22Rv1 (cell line): ENCODE measurements at regions not wholly inside any gene's neighbourhood (a gene's known extent, or its start where the extent isn't known, plus 50 kb on each side); places are given as distances from the start of the nearest gene placed in this dataset.

Experiments used
- ZFX ChIP-seq: fragments of 450-650 bp; IDR thresholded peaks from 2 replicates; pipeline ENCODE4 v1.6.1; 2017; ENCODE audit warnings: antibody characterized with exemption, borderline replicate concordance
- TF ChIP-seq, protein P1 (sequence below): fragments of 450-650 bp; IDR thresholded peaks from 2 replicates; pipeline ENCODE4 v1.5.1; 2017; ENCODE audit warnings: mild to moderate bottlenecking

DNA sequence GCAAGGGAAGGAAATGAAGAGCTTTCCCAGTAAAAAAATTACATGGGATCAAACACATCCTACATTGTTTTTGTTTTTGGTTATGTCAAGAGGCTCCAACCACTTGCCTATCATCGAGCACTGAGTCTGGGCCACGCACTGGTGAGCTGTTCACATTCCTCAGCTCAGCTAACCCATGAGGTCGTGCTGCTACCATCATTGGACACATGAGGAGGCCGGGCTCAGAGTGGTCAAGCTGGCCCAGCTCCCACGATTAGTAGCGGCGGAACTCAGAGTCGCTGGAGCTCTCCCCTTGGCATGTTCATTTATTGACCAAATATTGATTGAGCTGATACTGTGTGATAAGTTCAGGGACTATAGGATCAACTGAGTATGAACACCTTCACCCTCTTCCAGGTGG, 164.9 kb downstream of the CDH26 start:
- TF ChIP-seq, protein P1, sequence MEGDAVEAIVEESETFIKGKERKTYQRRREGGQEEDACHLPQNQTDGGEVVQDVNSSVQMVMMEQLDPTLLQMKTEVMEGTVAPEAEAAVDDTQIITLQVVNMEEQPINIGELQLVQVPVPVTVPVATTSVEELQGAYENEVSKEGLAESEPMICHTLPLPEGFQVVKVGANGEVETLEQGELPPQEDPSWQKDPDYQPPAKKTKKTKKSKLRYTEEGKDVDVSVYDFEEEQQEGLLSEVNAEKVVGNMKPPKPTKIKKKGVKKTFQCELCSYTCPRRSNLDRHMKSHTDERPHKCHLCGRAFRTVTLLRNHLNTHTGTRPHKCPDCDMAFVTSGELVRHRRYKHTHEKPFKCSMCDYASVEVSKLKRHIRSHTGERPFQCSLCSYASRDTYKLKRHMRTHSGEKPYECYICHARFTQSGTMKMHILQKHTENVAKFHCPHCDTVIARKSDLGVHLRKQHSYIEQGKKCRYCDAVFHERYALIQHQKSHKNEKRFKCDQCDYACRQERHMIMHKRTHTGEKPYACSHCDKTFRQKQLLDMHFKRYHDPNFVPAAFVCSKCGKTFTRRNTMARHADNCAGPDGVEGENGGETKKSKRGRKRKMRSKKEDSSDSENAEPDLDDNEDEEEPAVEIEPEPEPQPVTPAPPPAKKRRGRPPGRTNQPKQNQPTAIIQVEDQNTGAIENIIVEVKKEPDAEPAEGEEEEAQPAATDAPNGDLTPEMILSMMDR = no peak
- no peak for TF ChIP-seq ZFX
